ENCODE measurements at regions not wholly inside any gene's neighbourhood (a gene's known extent, or its start where the extent isn't known, plus 50 kb on each side); places are given as distances from the start of the nearest gene placed in this dataset.
"Not testable (repeated sequence)": the region's sequence is repeated elsewhere in the genome, so short reads cannot be mapped to it uniquely, and the experiment has no call there.

DNA sequence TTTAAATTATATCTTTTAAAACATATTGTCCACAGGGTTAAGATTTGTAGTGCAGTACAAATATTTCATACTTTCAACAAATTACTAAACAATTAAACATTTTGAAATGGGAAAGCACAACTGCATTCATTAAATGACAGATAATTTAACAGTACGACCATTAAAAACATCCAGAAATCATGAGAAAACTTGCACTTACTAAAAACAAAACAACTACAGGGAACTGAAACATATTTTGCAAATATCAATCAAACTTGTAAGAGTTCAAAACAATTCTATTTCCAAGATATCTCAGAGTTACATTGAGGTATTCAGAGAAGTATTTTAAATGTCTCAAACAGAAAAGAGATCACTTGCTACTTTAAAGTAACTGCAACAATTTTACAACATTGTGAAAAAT is 478.5 kb upstream of the PCDH10 start:
- Mint-ChIP-seq H3K4me1 (no peaks in the 10 kb centered on the region), H3K27ac (peak overlapping the region; percentile 42), H3K27me3 (ENCODE audit: low read depth, poor library complexity) (no peaks in the 10 kb centered on the region), H3K36me3 (ENCODE audit: low read depth) (no peaks in the 10 kb centered on the region), H3K9me3 (no peaks in the 10 kb centered on the region), H3K4me3 (no peak overlapping the region)
- no peak for DNase-seq
- TF ChIP-seq, protein P1, sequence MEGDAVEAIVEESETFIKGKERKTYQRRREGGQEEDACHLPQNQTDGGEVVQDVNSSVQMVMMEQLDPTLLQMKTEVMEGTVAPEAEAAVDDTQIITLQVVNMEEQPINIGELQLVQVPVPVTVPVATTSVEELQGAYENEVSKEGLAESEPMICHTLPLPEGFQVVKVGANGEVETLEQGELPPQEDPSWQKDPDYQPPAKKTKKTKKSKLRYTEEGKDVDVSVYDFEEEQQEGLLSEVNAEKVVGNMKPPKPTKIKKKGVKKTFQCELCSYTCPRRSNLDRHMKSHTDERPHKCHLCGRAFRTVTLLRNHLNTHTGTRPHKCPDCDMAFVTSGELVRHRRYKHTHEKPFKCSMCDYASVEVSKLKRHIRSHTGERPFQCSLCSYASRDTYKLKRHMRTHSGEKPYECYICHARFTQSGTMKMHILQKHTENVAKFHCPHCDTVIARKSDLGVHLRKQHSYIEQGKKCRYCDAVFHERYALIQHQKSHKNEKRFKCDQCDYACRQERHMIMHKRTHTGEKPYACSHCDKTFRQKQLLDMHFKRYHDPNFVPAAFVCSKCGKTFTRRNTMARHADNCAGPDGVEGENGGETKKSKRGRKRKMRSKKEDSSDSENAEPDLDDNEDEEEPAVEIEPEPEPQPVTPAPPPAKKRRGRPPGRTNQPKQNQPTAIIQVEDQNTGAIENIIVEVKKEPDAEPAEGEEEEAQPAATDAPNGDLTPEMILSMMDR (IDR thresholded peaks at IDR 0.05) = no peak

DNA sequence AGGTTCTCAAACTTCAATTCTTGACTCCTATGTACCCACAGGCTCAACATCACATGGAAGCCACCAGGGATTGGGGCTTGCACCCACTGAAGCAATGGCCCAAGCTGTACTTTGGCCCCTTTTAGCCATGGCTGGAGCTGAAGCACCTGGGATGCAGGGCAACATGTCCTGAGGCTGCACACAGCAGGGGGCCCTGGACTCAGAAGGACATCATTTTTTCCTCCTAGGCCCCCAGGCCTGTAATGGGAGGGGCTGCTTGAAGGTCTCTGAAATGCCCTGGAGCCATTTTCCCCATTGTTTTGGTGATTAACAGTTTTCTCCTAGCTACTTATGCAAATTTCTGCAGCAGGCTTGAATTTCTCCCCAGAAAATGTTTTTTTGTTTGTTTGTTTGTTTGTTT is 465.1 kb upstream of the PCDH10 start:
- Mint-ChIP-seq H3K4me3 (no peak overlapping the region), H3K4me1 (no peaks in the 10 kb centered on the region), H3K36me3 (ENCODE audit: low read depth) (peaks cover 7% of the 10 kb centered on the region), H3K27me3 (ENCODE audit: low read depth, poor library complexity) (no peaks in the 10 kb centered on the region), H3K9me3 (peaks cover 28% of the 10 kb centered on the region), H3K27ac (no peak overlapping the region)
- peak; percentile 2 for DNase-seq
- TF ChIP-seq, protein P1 (IDR thresholded peaks at IDR 0.05) = no peak

- peaks cover 22% of the 10 kb centered on the region for H3K9me3 Mint-ChIP-seq
- no peak overlapping the region for H3K4me3 Mint-ChIP-seq
- no peaks in the 10 kb centered on the region for H3K4me1 Mint-ChIP-seq
- no peaks in the 10 kb centered on the region for H3K27me3 Mint-ChIP-seq (ENCODE audit: low read depth, poor library complexity)
- DNase-seq = no peak
- H3K27ac Mint-ChIP-seq = no peak overlapping the region
- TF ChIP-seq, protein P1 (IDR thresholded peaks at IDR 0.05) = no peak
- no peaks in the 10 kb centered on the region for H3K36me3 Mint-ChIP-seq (ENCODE audit: low read depth)
These were observed 458.1 kb upstream of the PCDH10 start for GRCh38 chr4:132691026-132691425.

DNA sequence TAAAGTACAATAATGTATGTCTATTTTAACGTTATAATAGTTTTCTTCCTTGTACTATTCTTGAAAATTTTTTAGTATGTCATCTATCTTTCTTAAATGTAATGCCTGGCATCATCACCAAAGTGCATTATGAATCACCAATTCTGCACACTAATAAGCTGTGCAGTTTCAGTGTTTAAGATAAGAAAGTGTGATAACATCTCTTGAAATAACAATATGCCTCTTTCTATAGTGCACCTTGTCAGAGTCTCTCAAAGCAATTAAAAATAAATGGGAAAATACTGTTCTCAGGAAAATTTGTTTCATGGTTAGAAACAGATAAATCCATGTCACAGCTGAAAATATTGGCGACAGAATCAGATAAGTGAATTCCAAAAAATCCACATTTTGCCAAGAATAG is 457.4 kb upstream of the PCDH10 start:
- Mint-ChIP-seq H3K4me3 (no peak overlapping the region), H3K9me3 (peaks cover 22% of the 10 kb centered on the region), H3K27me3 (ENCODE audit: low read depth, poor library complexity) (no peaks in the 10 kb centered on the region), H3K27ac (no peak overlapping the region), H3K4me1 (no peaks in the 10 kb centered on the region), H3K36me3 (ENCODE audit: low read depth) (no peaks in the 10 kb centered on the region)
- DNase-seq = no peak
- TF ChIP-seq, protein P1 (IDR thresholded peaks at IDR 0.05) = no peak

DNA sequence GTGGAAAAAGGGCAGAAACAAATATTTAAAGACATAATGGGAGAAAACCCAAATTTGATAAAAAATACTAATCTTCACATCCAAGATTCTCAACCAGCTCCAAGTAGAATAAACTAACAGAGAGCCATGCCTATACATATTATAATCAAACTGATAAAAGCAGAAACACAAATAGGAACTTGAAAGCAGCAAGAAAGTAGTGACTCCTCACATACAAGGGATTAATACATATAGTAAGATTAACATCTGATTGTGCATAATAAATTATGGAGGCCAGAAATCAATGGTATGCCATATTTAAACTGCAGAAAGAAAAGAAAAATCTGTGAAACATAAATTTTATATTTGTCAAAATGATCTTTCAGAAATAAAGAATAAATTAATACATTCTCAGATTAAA is 454.3 kb upstream of the PCDH10 start:
- Mint-ChIP-seq H3K9me3 (peaks cover 18% of the 10 kb centered on the region), H3K27ac (no peak overlapping the region), H3K4me1 (no peaks in the 10 kb centered on the region), H3K27me3 (ENCODE audit: low read depth, poor library complexity) (no peaks in the 10 kb centered on the region), H3K36me3 (ENCODE audit: low read depth) (no peaks in the 10 kb centered on the region), H3K4me3 (no peak overlapping the region)
- TF ChIP-seq, protein P1 (IDR thresholded peaks at IDR 0.05) = no peak
- DNase-seq = no peak

DNA sequence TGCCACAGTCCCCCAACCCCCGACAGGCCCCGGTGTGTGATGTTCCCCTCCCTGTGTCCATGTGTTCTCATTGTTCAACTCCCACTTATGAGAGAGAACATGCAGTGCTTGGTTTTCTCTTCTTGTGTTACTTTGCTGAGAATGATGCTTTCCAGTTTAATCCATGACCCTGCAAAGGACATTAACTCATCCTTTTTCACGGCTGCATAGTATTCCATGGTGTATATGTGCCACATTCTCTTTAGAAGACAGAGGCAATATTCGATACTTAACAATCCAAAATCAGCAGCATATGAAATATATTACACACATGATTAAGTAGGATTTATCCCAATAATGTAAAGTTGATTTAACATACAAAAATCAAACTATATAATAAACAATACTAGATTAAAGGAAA is 451.6 kb upstream of the PCDH10 start:
- DNase-seq; H3K27me3 Mint-ChIP-seq (ENCODE audit: low read depth, poor library complexity); H3K36me3 Mint-ChIP-seq (ENCODE audit: low read depth); H3K27ac Mint-ChIP-seq; H3K4me1 Mint-ChIP-seq; H3K4me3 Mint-ChIP-seq: not testable (repeated sequence)
- H3K9me3 Mint-ChIP-seq = peaks cover 18% of the 10 kb centered on the region
